OCI-LY3 (cell line): ENCODE measurements at regions not wholly inside any gene's neighbourhood (a gene's known extent, or its start where the extent isn't known, plus 50 kb on each side); places are given as distances from the start of the nearest gene placed in this dataset.

Experiments used
- H2AFZ ChIP-seq: fragments of 200-600, 300-600 bp; shearing (Covaris generic); 2 replicates; pipeline ENCODE4 v1.6.0; 2014; ENCODE audit warnings: antibody characterized with exemption, low read depth, low read length
- H3K27ac ChIP-seq: fragments of 200-600, 300-600 bp; sonication (generic); 2 replicates; pipeline ENCODE4 v1.5.1; 2014; ENCODE audit warnings: mild to moderate bottlenecking, low read length, moderate library complexity, mixed read lengths
- H3K27me3 ChIP-seq: fragments of 200-600, 300-600 bp; sonication (generic); 2 replicates; pipeline ENCODE4 v1.6.1; 2014; ENCODE audit warnings: low read depth, low read length, mixed read lengths
- H3K36me3 ChIP-seq: fragments of 200-600, 300-600 bp; sonication (generic); replicated peaks from 2 replicates; pipeline ENCODE3; 2014; ENCODE audit warnings: low read depth, low read length, mixed read lengths
- H3K4me1 ChIP-seq: fragments of 300-600, 200-600 bp; sonication (generic); 2 replicates; pipeline ENCODE4 v1.6.1; 2014; ENCODE audit warnings: low read length, mixed read lengths
- H3K4me2 ChIP-seq: fragments of 200-600, 300-600 bp; sonication (generic); 2 replicates; pipeline ENCODE4 v1.6.1; 2014; ENCODE audit warnings: low read length, mixed read lengths
- H3K4me3 ChIP-seq: fragments of 300-600, 200-600 bp; sonication (generic); 2 replicates; pipeline ENCODE4 v1.5.1; 2014; ENCODE audit warnings: antibody characterized with exemption, mild to moderate bottlenecking, low read length, moderate library complexity
- H3K79me2 ChIP-seq: fragments of 300-600, 200-600 bp; shearing (Covaris generic); 2 replicates; pipeline ENCODE4 v1.6.1; 2014; ENCODE audit warnings: mild to moderate bottlenecking, low read length, mixed read lengths
- H3K9ac ChIP-seq: fragments of 300-600, 200-600 bp; shearing (Covaris generic); 2 replicates; pipeline ENCODE4 v1.6.0; 2014; ENCODE audit warnings: mild to moderate bottlenecking, low read length, moderate library complexity
- H3K9me3 ChIP-seq: fragments of 200-600, 300-600 bp; shearing (Covaris generic); 2 replicates; pipeline ENCODE4 v1.6.1; 2014; ENCODE audit warnings: low read length, mixed read lengths; ENCODE audit not compliant: insufficient read depth
- H4K20me1 ChIP-seq: fragments of 200-600, 300-600 bp; sonication (generic); 2 replicates; pipeline ENCODE4 v1.6.1; 2016; ENCODE audit warnings: low read length, mixed read lengths; ENCODE audit not compliant: insufficient read depth
- EZH2phosphoT487 ChIP-seq: fragments of 200-600 bp; shearing (Covaris generic); IDR thresholded peaks from 2 replicates; pipeline ENCODE4 v1.6.1; 2018; ENCODE audit warnings: antibody characterized with exemption, mixed run types, low read depth
- TF ChIP-seq, protein P1 (sequence below): fragments of 200-600, 300-600 bp; sonication (generic); IDR thresholded peaks from 2 replicates; pipeline ENCODE4 v1.5.1; 2014; ENCODE audit warnings: antibody characterized with exemption, low read length, low read depth

GRCh38 chr3:5448246-5448645, 260.7 kb downstream of the EDEM1 start:
- Histone ChIP-seq H3K9ac (no peak overlapping the region), H4K20me1 (no peaks in the 10 kb centered on the region), H3K4me2 (no peak overlapping the region), H3K79me2 (no peaks in the 10 kb centered on the region), H3K4me3 (no peak overlapping the region), H3K27me3 (peaks cover 26% of the 10 kb centered on the region), H3K36me3 (no peaks in the 10 kb centered on the region), H3K27ac (no peak overlapping the region), H3K4me1 (no peaks in the 10 kb centered on the region), H2AFZ (no peak overlapping the region), H3K9me3 (no peaks in the 10 kb centered on the region)
- no peak for TF ChIP-seq EZH2phosphoT487
- TF ChIP-seq, protein P1, sequence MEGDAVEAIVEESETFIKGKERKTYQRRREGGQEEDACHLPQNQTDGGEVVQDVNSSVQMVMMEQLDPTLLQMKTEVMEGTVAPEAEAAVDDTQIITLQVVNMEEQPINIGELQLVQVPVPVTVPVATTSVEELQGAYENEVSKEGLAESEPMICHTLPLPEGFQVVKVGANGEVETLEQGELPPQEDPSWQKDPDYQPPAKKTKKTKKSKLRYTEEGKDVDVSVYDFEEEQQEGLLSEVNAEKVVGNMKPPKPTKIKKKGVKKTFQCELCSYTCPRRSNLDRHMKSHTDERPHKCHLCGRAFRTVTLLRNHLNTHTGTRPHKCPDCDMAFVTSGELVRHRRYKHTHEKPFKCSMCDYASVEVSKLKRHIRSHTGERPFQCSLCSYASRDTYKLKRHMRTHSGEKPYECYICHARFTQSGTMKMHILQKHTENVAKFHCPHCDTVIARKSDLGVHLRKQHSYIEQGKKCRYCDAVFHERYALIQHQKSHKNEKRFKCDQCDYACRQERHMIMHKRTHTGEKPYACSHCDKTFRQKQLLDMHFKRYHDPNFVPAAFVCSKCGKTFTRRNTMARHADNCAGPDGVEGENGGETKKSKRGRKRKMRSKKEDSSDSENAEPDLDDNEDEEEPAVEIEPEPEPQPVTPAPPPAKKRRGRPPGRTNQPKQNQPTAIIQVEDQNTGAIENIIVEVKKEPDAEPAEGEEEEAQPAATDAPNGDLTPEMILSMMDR: no peak

- Histone ChIP-seq H3K9me3 (no peaks in the 10 kb centered on the region), H2AFZ (no peak overlapping the region), H4K20me1 (no peaks in the 10 kb centered on the region), H3K4me2 (no peak overlapping the region), H3K36me3 (no peaks in the 10 kb centered on the region), H3K4me3 (no peak overlapping the region), H3K27ac (no peak overlapping the region), H3K79me2 (no peaks in the 10 kb centered on the region), H3K9ac (no peak overlapping the region), H3K4me1 (no peaks in the 10 kb centered on the region), H3K27me3 (peaks cover 26% of the 10 kb centered on the region)
- no peak for TF ChIP-seq EZH2phosphoT487
- TF ChIP-seq, protein P1: no peak
These were observed 261.3 kb downstream of the EDEM1 start for GRCh38 chr3:5448816-5449215.

GRCh38 chr3:5456199-5456598, 268.7 kb downstream of the EDEM1 start:
- Histone ChIP-seq H3K4me1 (0 out of 2 replicates have a peak, but pooled peaks cover 3% of the 10 kb centered on the region), H3K27me3 (peaks cover 9% of the 10 kb centered on the region), H3K9me3 (no peaks in the 10 kb centered on the region), H3K4me3 (no peak overlapping the region), H3K9ac (no peak overlapping the region), H3K4me2 (no peak overlapping the region), H3K36me3 (no peaks in the 10 kb centered on the region), H3K79me2 (no peaks in the 10 kb centered on the region), H4K20me1 (no peaks in the 10 kb centered on the region), H2AFZ (no peak overlapping the region), H3K27ac (no peak overlapping the region)
- TF ChIP-seq, protein P1: no peak
- TF ChIP-seq EZH2phosphoT487: no peak

DNA sequence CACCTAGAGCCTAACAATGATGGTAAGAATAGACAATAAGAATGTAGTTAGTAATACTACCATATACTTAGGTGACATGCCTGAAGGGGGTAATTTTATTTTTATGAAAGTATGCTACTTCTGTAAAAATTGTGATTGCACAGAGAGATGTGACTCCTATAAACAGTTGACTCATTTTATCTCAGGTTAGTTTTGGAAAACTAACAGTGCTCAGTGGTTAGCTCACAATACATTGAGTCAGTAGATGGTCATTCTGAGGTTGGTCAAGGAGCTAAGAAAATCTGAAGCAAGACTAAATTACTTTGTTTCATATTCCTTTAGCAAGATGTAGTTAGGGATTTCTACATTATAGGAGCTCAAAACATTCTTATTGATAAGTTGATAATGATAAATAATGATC, 271.0 kb downstream of the EDEM1 start:
- no peak overlapping the region for H3K4me2 ChIP-seq
- no peaks in the 10 kb centered on the region for H3K36me3 ChIP-seq
- H3K4me1 ChIP-seq: 0 out of 2 replicates have a peak, but pooled peaks cover 3% of the 10 kb centered on the region
- no peak overlapping the region for H3K27ac ChIP-seq
- H3K9ac ChIP-seq: no peak overlapping the region
- no peaks in the 10 kb centered on the region for H4K20me1 ChIP-seq
- H3K4me3 ChIP-seq: no peak overlapping the region
- H3K79me2 ChIP-seq: no peaks in the 10 kb centered on the region
- H2AFZ ChIP-seq: no peak overlapping the region
- TF ChIP-seq EZH2phosphoT487: no peak
- TF ChIP-seq, protein P1: no peak
- H3K9me3 ChIP-seq: no peaks in the 10 kb centered on the region
- H3K27me3 ChIP-seq: no peaks in the 10 kb centered on the region
